ENCODE measurements at regions not wholly inside any gene's neighbourhood (a gene's known extent, or its start where the extent isn't known, plus 50 kb on each side); places are given as distances from the start of the nearest gene placed in this dataset.

DNA sequence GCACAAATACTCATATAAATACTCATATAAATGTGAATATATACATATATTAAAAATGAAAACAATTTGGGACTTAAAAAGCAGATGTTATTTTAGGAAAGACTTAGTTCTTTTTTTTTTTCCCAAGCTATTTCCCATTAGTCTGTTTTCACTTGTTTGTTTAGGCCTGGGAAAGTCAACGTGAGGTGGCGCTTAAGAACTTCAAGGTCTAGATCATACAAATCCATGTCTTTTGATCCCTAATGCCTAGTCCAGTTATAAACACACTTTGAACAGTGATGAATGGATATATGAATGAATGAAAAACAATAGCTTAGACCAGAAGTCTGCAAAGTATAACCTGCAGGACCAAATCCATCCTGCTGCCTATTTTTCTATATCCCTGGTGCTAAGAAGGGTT, 224.5 kb downstream of the CGGBP1 start:
- TF ChIP-seq TBP (CRISPR knock-in tag; IDR thresholded peaks at IDR 0.05): no peak
- no peak for TF ChIP-seq IKZF1 (IDR thresholded peaks at IDR 0.05)
- TF ChIP-seq ZNF788 (CRISPR knock-in tag; IDR thresholded peaks at IDR 0.05; ENCODE audit: borderline replicate concordance): no peak
- TF ChIP-seq JUNB (CRISPR knock-in tag; IDR thresholded peaks at IDR 0.05; ENCODE audit: borderline replicate concordance): no peak
- TF ChIP-seq RAD21 (CRISPR knock-in tag; IDR thresholded peaks at IDR 0.05): no peak
- no peak for TF ChIP-seq ZBTB34 (CRISPR knock-in tag; IDR thresholded peaks at IDR 0.05)
- TF ChIP-seq NFATC3 (CRISPR knock-in tag; IDR thresholded peaks at IDR 0.05): no peak
- TF ChIP-seq ZNF883 (CRISPR knock-in tag; IDR thresholded peaks at IDR 0.05; ENCODE audit: not compliant biosample characterization): no peak
- TF ChIP-seq ZNF382 (CRISPR knock-in tag; IDR thresholded peaks at IDR 0.05; ENCODE audit: borderline replicate concordance): no peak
- no peak for TF ChIP-seq ZNF841 (CRISPR knock-in tag; IDR thresholded peaks at IDR 0.05; ENCODE audit: borderline replicate concordance)
- TF ChIP-seq CEBPB (IDR thresholded peaks at IDR 0.05; ENCODE audit: borderline replicate concordance, low read depth, low read length): no peak
- no peak for TF ChIP-seq NBN (conservative IDR thresholded peaks at IDR 0.05)
- TF ChIP-seq ZNF747 (CRISPR knock-in tag; IDR thresholded peaks at IDR 0.05; ENCODE audit: borderline replicate concordance): no peak
- no peak for TF ChIP-seq EZH2 (conservative IDR thresholded peaks at IDR 0.05; ENCODE audit: low read depth, low read length)

All from HepG2 (cell line).